GM18508 (cell line): ENCODE measurements at regions not wholly inside any gene's neighbourhood (a gene's known extent, or its start where the extent isn't known, plus 50 kb on each side); places are given as distances from the start of the nearest gene placed in this dataset.

Experiments used
- ATAC-seq: cut with Tn5 transposase; IDR thresholded peaks from one replicate; pipeline ENCODE4 v1.9.1; 2021; ENCODE audit warnings: moderate number of reproducible peaks; ENCODE audit not compliant: insufficient read depth, unreplicated experiment

DNA sequence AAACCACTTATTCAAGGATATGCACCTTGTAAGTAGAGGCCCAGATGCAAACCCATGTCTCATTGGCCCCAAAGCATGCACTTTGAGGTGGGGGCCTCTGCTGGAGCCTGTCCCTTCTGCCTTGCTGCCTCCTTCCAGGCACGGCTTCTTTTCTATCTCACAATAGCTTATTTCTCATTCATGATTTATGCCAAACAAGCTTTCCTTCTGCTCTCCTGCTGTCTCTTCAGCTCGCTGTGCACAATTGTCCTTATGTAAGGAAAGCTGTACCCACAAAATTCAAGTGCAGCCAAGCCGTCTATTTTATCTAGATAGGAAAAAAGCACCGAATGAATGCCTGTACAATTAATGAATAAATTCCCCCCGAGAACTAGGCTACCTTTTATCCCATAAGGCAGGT is 124.8 kb upstream of the PACRGL start:
- no peak for ATAC-seq

DNA sequence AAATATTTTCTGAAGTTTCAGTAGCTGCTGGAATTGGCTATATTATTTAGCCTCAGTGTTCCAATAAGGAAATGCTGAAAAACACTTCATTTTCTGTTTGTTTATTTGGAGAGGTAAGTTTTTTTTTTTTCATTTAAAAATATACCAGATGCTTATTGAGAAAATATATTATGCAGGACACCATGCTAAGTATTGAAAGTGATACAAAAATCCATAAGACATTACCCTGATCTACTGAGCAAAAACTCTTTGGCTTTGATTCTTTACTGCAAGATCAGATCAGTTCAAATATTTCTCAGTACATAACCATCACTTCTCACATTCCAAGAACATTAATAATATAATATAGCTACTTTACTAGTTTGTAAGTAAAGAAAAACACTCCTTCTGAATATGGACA is 123.4 kb upstream of the PACRGL start:
- no peak for ATAC-seq

DNA sequence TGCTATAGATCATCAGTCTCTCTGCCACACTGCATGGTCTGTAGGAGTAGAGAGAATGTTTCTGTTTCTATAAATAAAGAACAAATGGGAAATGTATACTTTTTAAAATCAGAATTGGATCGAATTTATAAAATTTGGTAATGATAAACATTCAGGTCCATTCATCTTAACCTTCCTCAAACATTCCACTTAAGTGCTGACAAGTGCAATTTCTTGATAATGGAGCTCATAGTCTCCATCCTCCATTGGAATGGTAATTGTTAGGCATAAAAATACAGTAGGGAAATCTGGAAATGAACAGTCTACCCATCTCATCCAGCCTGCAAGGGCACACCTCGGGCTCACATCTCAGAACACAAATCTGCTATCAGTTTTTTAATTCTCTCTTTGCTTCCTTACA is 122.6 kb upstream of the PACRGL start:
- ATAC-seq, result no peak

DNA sequence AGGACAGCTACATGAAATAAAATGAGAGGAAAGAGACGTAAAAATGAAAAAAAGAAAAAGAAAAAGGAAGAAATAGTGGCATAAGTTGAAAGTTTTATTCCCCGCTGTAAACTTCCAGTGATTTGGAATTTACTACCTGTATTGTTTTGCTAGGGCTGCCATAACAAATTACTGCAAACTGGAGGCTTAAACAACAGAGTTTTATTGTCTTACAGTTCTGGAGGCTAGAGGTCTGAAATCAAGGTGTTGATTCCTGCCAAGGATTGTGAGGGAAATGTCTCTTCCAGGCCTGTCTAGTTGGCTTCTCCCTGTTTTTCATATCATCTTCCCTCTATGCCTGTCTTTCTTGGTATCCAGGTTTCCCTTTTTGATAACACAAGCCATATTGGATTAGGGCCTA is 119.4 kb upstream of the PACRGL start:
- ATAC-seq, result no peak

DNA sequence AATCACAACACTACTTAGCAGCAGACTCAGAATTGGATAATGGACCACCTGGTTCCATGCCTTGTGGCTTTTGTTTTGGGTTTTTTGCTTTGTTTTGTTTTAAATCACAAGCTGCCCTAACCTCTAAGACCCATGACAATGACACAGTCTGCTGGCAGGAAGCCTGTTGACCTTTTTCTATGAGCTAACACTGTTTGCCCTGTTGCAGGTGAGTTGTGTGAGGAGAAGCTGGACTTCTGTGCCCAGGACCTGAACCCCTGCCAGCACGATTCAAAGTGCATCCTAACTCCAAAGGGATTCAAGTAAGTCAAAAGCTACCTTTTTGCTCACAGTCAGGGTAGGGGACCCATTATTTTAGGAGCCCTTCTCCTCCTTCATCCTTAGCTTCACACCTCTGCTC is 110.8 kb upstream of the PACRGL start:
- ATAC-seq, result no peak

DNA sequence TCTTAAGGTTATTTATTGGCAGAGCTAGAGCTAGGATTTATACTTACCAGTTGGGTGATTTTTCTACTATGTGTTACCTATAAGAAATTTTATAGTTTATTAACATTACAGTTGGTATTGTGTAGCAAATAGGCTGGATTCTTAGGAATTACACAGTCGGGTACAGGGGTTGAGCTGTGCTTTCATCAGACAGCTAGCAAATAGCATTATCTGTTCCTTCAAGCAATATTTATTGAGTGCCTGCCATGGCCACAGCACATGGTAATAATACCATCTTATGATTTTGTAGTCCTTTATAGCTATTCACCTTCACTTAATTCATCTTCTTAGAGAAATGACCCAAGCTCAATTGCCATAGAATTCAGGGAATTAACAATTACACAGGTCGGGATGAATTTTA is 109.4 kb upstream of the PACRGL start:
- no peak for ATAC-seq

DNA sequence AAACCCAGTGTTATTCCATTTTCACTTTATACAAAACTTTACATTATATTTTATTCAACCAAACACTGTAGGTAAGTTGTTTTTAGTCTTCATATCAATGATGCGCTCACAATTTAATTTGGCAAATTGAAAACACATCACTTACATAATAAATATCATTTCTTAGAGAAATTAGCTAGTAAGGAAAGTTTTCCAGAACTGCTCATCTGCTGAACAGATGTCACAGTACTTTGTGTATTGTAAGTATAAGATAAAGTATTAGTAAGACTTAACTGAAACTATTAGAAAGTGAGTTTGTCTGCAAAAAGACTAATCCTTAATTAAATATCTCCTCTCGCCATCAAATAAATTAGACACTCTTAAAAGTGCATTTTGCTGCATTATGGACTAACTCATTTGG is 108.7 kb upstream of the PACRGL start:
- no peak for ATAC-seq

DNA sequence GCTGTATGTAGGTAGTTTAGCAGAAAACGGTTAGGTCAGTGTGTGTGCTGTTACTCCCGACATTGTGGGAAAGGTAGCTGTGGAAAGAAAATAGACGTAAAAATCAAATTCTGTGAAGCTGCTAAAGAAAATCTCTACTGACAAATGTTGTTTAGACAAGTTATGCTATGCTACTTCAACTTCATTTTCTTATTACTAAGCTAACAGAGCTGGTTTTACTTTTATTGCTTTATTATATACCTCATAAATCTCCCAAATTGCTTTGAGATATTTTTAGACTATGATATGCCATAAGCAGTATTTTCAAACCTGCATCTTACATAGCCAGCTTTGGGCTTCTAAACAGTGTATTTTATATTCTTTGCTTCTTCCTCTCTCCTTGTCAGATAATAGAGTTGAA is 108.2 kb upstream of the PACRGL start:
- ATAC-seq, result no peak

DNA sequence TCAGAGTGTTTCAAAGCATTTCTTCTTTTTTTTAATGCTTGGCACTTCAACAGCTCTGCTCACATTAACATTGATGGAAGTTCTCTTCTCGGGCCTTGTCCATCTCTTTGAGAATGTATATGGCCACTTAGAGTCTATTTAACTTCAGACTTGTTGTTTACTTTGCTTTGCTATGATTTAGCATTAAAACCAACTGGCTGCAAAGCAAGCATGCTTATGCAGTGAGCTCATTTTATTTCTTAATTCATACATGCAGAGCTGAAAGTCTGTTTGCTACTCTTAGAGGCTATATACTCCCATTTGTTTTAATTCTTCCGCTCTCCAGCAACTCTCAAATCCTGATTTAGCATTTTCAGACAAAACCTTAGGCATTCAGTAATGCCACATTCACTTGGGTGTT is 107.6 kb upstream of the PACRGL start:
- ATAC-seq, result no peak

DNA sequence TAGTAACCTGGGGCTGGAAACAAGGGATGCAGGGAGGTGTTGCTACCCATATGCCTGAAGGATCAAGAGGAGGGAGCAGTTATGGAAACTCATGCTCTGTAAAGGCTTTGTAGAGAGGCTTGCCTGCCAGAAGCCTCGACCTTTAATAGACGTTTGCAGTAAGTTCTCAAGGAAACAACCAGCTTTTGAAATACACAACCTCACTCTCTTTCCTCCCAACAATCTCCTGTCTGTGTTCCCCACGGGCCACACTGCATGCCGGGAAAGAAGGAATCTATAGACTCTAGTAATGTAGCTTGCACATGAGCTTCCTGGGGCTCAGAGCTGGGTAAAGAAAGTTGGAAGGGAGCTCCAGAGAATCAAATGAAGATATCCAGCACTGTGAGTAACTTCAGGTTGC is 101.6 kb upstream of the PACRGL start:
- ATAC-seq, result no peak

DNA sequence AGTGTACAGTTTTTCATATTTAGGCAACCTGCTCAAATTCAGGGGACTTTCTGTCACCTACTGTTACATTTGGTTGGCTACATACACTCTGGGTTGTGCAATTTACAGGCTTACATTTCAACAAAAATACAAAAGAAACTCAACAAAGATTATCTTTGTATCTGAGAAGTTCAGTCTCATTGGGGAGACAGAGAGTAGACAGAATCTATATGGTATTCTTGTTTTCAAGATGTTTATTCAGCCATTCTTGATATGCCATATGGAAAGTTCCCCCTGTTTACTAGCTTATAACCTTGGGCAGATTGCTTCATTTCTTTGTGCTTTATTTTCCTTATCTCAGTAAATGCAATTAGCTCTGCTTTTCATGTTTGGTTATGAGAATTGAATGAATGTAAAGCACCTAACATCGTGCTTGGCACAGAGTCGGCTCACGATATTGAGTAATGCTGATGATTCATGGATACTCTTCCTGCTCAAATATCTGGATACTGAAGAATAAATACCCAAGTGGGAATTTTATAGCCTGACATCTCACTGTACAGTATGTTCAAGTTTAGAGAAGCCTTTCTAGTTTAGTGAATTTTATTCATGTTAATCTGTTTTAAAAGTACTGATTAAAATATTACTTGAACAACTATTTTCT is 96.5 kb upstream of the PACRGL start:
- ATAC-seq, result no peak

DNA sequence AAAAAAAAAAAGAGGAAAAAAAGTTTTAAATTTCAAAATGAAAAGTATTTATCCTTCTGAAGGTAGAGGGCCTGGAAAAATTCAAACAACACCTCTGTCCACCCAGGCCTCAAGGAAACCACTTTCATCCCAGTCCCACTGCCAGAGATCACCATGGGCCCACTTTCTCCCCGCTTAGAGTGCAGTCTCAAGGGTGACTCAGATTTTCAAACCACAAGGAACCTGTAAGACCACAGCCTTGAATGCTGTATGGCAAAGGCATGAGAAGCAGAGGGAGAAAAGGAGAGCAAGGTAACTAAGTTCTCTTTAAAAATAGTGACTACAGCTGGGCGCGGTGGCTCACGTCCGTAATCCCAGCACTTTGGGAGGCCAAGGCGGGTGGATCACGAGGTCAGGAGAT is 87.9 kb upstream of the PACRGL start:
- no peak for ATAC-seq

DNA sequence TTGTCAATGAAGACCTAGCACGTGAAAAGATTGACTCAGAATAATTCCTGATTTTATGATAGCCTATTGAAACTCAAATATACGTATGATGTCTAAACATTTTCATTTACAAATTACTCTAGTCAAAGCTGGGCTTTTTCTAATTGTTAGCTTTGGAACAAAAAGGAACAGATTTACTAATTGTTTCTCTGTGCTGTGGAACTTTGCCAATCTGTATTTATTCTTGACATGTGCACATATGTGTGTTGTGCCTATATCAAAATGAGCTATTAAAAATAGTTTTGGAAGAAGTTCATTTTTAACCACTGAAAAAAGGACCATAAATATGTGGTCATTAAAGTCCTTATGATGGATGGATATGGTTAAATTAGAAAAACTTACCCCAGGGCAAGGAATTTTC is 85.4 kb upstream of the PACRGL start:
- no peak for ATAC-seq

DNA sequence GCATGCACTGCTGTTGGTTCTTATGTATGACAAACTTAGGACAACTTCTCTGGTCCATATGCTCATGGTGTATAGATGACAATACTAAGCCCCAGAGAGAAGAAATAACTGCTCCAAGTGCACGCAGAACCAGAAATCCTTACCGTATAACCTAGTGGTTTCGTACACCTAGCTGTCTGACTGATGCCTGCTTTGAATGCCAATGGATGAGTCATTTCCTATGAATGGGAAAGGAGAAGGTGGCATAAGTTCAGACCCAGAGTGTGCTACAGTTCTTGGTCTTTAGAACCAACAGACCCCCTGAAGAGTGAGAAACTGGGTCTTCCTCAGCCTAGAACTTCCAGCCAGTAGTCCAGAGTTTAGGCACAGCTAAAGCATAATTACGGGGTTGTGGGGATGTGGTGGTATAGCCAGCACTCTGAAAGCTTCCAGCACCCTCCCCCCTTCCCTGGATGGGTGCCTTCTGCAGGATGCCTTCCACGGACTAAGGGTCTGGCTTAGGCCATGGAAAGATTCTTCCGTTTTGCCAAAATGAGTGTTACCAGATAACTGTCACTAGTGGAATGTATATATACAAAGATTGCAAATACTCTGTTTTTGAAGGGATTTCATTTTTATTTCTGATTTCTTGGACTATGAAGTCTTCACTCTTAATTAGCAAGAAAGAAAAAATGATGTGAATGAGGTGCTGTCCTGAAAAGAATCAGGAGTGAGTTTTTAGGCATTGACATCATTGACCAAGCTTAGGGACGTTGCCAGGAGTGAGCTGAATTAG is 84.6 kb upstream of the PACRGL start:
- no peak for ATAC-seq

DNA sequence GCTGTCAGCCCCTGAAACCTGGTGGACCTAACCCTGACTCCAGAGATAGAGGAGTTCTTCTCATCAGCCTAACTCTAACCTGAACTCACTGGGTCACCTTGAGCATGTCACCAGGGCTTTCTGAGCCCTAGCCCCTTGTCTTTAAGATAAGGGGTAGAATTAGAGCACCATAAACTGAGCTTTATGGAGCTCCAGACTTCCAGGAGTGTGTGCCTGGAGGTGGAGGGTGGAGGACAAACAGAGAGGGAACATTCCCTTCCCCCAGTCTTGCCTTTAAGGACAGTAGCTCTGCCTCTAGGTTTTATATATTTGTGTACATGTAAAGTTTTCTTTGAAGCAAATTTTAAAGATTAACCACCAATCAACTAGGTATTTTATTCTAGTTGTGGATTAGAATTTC is 83.9 kb upstream of the PACRGL start:
- no peak for ATAC-seq

DNA sequence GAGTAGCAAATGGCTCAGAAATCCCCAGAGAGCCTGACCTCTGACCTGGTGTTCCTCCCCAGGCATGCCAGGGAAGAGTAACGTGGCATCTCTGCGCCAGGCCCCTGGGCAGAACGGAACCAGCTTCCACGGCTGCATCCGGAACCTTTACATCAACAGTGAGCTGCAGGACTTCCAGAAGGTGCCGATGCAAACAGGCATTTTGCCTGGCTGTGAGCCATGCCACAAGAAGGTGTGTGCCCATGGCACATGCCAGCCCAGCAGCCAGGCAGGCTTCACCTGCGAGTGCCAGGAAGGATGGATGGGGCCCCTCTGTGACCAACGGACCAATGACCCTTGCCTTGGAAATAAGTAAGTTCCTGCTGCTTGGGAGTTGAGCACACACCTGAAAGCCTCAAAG is 83.4 kb upstream of the PACRGL start:
- no peak for ATAC-seq

DNA sequence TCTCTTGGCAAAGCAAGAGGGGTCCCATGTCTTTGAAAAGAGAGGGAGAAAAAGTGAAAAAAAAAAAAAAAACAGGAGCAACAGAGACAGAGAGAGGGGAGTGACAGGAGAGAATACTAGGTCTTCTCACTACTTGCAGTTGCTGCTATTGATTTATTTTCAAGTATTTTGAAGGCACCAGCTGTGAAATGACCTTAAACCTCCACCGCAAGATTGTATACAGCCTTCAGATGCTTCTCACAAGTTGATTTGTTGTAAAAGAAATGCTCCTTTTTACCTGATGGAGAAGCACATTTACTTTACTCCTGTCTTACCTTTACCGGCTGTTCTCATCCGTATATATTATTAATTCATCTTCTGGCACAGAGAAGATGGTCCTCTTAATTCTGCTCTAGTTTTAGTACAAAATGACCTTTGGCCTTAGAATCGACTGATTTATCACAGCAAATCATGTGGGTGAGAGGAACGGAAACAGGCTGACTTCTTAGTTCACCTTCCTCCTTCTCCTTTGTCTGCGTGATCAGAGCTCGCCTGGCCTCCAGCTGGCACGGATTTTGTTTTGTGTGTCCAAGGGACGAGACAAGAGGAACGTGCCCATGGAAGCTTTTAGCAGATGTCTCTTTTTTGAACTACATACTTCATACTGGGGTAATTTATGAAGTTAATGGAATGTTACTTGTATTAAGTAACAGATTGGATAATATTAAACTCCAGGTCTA is 82.4 kb upstream of the PACRGL start:
- ATAC-seq, result no peak

DNA sequence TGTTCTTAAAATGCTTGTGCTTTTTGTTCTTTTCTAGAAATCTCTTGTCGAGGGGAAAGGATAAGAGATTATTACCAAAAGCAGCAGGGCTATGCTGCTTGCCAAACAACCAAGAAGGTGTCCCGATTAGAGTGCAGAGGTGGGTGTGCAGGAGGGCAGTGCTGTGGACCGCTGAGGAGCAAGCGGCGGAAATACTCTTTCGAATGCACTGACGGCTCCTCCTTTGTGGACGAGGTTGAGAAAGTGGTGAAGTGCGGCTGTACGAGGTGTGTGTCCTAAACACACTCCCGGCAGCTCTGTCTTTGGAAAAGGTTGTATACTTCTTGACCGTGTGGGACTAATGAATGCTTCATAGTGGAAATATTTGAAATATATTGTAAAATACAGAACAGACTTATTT is 81.5 kb upstream of the PACRGL start:
- ATAC-seq, result no peak

DNA sequence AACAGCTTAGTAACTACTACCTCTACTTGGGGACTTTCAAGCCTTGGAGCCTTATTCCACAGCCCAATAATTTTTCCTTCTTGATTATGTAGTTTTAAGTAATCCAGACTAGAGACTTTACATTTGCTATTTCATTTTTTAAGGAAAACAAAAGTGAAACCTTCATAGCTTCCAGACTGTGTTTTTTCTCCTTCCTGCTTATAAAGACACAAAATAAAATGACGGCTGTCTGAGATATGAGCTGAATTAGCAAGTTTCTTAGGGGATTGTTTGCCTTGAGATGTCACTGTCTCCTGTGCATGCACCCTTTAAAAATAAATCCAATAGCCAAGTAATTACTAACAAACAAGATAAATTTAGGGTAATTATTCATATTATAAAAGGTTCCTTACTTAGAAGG is 78.8 kb upstream of the PACRGL start:
- no peak for ATAC-seq

DNA sequence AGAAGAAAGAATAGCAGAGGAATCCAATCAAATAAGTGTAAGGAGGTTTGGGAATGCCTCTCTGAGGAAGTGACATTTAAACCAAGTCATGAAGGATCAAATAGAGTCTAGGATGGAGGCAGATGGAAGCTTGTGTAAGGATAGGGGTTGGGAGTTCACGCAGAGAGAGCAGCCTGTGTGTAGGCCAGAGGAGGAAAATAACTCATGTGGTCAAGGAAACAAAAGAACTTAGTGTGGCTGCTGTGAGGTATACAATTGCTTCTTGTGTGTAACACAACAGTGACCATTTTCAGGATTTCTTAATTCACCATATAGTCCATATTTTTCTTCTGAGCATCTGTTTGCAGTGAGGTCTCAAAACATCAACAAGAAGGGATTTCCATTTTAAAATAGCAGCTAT is 77.6 kb upstream of the PACRGL start:
- no peak for ATAC-seq

DNA sequence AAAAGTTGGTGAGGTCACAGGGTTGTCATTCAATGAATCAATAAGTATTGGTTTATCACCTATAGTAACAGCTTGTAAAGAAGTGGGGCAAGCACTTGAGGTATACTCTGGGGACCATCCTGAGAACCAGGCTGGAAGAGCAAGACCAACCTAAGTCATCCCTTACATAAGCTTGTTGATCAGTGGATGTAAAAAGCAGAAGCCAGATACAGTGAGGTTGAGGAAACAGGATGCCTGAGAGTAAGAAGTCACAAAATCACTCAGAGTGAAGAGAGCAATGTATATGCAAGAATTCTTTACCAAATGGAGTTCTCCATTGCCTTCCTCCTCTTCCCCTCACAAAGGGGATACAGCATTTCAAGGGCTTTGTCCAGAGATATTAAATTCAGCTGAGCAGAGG is 76.3 kb upstream of the PACRGL start:
- ATAC-seq, result no peak
